SK-N-MC (cell line): ENCODE measurements at regions not wholly inside any gene's neighbourhood (a gene's known extent, or its start where the extent isn't known, plus 50 kb on each side); places are given as distances from the start of the nearest gene placed in this dataset.

Experiments
- EZH2 ChIP-seq: fragments of 200-600 bp; sonication (generic); IDR thresholded peaks from one replicate; pipeline ENCODE4 v1.6.1; 2017; ENCODE audit warnings: antibody characterized with exemption
- FOXP2 ChIP-seq: optimal IDR thresholded peaks from 2 replicates; pipeline ENCODE3; 2011; ENCODE audit warnings: mild to moderate bottlenecking, moderate library complexity; ENCODE audit not compliant: insufficient read depth; ENCODE audit errors: extremely low read length, control extremely low read depth
- POLR2AphosphoS5 ChIP-seq: IDR thresholded peaks from 2 replicates; pipeline ENCODE4 v1.6.1; 2012; ENCODE audit warnings: mild to moderate bottlenecking, low read depth, low read length, borderline replicate concordance

DNA sequence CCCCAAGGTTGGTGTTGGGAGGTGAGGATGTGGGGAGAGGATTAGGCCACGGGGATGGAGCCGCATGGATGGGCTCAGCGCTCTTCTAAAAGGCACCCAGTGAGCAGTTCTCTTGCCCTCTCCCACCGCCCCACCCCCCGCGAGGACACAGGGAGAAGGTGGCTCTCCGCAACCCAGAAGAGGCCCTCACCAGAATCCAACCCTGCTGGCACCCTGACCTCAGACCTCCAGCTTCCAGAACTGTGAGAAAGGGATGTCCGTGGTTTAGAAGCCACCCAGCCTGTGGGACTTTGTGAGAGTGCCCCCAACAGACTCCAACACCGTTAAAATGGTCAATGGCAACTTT is 242.8 kb upstream of the PPP2R2D start:
- TF ChIP-seq POLR2AphosphoS5, result no peak
- TF ChIP-seq EZH2, result no peak
- TF ChIP-seq FOXP2, result no peak
